HG02623 (cell line): ENCODE measurements at regions not wholly inside any gene's neighbourhood (a gene's known extent, or its start where the extent isn't known, plus 50 kb on each side); places are given as distances from the start of the nearest gene placed in this dataset.

Source experiments
- ATAC-seq: cut with Tn5 transposase; IDR thresholded peaks from one replicate; pipeline ENCODE4 v1.9.1; 2021; ENCODE audit warnings: moderate library complexity; ENCODE audit not compliant: unreplicated experiment

DNA sequence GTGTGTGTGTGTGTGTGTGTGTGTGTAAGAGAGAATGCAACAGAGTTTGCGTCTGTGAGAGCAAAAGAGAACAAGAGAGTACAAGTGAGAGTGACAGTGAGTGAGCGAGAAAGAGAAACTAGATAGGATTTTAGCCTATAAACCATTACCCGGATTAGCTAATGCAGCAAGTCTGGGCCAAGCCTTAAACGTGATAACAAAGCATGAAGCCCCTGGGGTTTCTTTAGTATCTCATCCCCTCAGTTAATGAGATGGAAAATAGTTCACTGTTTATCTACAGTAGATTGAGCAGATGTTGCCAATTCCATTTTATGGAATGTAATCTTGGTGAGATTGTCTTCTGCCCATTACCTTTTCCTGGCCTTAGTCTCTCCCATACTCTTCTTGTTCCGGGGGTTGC lies 114.5 kb downstream of the MAT2B start:
- ATAC-seq = no peak

DNA sequence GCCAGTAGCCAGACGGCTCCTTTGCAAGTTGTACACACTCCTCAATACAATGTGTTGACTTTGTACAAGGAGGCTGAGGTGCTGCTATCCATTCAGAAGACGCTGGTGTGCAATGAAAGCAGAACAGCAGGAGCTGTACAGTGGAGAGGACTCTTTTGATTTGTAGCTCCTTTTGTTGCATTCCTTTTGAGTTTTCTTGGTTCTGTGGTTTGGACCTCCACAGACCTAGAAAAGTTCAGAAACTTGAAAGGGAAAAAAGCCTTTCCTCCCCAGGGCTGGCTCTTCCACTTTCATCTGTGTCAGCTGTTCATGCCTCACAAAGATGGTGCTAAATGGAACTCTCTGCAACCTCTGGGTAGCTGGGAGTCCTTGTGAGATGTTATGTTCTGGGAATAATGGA lies 117.4 kb downstream of the MAT2B start:
- ATAC-seq = no peak

DNA sequence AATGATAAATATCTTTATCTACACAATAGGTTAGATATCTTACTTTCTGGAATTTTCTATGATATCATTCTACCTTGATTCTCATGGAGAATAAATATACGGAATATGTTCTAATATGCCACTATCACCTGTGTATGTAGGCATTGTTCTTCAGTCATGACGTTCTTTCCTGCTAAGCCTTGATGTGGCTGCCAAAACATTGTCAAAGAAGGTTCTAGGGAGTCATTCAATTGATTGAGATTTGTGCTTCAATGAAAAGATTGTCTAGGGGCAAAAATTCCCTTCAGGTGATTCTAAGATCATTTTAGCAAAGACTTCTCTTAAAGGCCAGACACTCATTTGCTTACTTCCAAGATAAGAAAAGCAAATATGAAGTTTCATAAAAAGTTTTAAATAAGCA lies 118.1 kb downstream of the MAT2B start:
- no peak for ATAC-seq

DNA sequence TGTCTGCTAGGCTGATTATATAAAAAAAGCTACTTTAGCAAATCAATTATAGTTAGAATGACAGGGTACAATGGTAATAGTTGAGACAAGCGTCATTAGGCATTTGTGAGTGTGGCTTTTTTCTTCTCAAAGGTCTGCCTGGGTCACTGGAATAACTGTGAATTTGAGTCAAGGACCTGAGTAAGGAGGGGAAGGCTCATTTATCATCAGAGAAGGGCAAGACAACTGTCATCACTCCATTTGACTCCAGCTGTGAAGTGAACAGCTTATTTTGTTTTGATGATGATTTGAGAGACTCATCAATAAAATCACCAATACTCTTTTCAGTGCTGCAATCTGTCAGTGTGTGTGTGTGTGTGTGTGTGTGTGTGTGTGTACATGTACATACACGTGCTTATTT lies 118.6 kb downstream of the MAT2B start:
- no peak for ATAC-seq

DNA sequence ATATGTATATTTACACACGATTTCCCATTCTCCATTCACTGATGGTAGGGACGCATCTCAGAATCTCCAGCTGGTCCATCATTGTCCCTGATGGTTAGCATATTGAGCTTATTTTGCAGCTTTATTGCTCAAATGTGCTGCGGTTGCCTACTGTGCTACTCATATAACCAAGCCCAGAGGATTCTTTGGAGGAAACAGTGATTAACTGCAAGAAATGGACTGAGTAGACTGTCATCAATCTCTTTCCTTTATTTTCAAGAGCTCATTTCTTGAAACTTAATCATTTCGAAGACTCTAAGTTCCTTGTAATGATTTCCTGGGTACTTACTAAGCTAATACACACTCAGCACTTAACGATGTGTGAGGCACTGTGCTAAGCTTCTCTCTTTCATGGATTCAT lies 119.0 kb downstream of the MAT2B start:
- ATAC-seq = no peak

DNA sequence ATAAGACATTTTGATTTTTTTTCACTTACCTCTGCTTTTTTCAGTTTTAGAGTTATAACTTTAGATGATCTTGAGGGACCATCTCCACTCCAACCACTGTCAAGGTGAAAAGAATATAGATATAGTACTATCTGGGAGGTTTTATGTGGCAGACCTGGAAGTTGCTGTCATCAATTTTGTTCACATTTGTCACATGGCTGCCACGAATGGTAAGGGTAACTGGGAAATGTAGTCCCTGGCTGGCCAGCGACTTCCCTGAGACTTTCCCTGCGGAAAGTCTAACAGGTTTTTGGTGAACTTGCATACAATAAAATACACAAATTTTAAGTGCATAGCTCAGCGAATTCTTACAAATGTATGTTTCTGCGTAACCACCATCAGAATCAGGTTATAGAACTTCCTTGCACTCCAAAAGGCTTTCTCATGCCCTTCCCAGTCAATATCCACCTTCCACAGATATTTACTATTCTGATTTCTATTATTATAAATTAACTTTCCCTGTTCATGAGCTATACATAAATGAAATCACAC lies 121.5 kb downstream of the MAT2B start:
- no peak for ATAC-seq

DNA sequence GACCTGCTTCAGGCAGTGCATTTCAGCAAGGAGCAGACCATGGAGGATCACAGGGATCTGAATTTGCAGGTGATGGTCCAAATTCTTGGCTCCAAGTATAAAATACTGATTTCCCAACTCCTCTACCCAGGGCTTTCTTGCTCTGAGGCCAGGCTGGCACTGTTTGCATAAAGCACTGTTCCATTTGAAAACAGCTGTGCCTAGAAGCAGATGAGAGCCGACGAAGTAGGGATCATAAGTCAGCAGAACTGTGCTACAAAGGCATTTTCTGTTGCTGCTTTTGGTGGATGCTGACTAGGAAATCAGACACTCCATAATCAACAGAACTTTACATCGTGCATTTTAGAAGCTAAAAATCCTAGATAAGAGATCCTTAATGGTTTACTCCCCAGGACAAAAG lies 126.4 kb downstream of the MAT2B start:
- ATAC-seq = no peak

DNA sequence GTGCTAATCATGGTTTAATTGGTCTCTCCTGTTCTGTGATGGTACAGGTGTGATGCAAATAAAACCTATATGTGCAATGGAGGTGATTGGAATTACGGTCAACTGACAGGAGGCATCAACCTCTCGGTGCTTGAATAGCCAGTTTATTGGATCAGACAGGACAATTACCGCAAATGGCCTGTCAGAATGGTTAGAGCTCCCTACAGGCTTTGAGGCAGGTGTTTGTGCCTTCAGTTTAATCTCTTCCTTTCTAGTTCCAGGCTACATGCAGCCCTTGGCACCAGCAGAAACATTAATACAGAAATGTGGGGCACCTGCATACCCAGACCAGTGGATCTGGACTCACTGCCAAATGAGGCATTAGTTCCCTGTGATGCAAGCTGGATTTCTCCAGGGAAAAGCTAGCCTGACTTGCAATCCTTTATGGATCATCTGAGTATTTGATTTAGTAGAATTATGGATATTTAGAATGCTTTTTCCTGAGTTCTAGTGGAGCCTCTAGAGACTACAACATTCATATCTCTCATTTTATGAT lies 128.6 kb downstream of the MAT2B start:
- ATAC-seq = no peak

DNA sequence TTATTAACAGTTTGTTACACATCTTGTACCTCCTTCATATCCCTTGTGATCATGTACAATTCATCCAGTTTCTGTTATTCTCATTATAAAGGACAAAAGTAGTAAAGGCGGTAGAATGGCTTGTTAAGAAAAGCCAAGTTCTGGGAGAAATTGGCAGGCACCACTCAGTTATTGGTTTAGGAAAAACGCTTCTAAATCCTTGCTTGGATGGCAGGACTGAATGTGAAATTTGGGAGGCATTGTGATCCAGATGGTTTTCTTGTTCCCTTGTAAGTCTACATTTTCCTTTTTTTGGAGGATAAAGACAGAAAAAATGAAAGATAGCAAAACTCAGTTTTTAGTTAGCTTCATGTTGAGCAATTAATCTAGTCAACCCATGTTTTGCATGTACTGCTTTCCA lies 130.2 kb downstream of the MAT2B start:
- ATAC-seq = no peak

DNA sequence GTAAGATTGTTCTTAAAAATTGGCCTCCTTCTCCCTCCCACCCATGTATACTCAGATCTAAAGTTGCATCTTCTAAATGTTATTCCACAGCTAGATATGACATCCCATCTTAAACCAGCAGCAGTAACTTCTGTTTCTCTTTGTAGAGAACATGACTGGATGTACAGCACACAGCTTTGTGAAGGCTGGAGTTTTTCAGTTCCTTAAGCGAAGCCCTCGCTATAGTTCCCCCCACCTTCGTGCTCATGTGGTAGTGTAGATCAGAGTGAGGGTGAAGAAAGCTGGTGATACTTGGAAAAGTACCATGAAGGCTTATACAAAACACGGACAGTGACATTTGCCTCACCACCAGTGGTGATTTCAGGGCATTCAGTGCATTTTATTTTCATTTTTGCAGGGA lies 137.5 kb downstream of the MAT2B start:
- ATAC-seq = no peak

DNA sequence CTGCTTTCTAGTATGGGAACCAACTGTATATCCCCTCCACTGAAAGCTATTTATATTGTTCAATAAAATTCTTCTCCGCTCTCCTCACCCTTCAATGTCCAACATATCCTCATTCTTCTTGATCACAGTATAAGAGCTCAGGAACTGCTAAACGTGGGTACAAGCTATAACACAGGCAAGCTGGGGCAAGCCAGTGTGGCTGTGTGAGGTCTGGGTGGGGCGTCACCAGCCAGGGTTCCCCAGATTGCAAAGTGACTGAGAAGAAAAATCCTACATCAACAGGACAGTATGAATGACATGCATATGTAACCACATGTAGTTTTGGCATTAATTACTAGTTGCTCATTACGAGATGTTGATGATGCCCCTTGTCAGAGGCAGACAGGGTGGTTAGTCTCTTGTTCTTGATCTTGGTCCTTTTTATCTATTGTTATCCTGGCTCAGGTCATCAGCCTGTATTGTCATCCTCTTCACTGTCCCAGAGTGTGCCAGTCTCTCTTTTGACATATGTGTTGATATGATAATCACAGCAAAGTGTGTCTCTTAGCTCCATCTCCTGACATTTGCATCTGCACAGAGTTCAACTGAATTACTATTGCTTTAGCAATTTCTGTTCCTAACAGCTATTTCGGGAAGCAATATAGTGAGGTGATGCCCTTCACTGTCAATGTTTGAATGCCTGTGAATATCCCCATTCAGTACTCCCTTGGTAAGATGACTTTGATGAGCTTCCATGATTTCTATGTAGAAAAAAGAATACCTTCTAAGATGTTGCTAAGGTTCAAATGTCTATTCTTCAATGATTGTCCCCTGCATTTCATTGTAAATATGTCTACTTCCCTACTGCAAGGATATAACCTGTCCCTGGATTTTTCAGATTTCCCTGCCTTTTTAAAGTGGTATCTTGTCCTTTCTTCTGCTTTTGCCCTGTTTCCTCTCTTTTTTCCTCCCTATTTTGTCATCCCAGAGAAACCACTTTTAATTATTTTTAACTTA lies 140.3 kb downstream of the MAT2B start:
- ATAC-seq = no peak

DNA sequence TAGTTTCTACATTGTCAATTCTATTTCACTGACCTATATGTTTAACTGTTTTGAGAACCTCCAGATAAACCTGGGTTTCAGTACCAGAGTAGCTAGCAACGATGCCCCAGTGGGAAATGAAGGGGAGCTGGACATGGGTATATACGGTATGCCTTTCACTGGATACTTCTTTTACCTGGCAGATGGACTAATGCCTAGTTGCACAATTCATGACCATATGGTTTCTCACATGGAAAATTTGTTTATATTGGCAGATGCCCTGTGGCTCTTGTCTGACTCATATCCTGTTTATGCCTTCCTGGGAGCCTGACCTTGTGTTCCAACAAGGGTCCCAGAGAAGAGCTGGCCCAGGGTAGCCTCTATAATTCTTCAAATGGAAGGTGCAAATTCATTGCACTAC lies 144.1 kb downstream of the MAT2B start:
- no peak for ATAC-seq

DNA sequence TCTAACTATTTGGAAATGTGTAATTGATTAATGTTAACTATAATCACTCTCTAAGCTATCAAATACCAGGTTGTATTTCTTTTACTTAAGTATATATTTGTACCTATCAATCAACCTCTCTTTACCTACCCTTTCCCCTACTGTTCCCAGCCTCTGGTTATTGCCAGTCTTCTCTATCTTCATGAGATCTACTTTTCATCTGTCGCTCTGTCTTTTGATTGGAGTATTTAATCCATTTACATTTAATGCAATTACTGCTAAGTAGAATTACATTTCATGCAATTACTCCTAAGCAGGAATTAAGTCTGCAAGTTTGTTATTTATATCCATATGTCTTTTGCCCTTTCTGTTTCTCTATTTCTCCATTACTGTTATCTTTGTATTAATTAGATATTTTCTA lies 148.1 kb downstream of the MAT2B start:
- no peak for ATAC-seq

DNA sequence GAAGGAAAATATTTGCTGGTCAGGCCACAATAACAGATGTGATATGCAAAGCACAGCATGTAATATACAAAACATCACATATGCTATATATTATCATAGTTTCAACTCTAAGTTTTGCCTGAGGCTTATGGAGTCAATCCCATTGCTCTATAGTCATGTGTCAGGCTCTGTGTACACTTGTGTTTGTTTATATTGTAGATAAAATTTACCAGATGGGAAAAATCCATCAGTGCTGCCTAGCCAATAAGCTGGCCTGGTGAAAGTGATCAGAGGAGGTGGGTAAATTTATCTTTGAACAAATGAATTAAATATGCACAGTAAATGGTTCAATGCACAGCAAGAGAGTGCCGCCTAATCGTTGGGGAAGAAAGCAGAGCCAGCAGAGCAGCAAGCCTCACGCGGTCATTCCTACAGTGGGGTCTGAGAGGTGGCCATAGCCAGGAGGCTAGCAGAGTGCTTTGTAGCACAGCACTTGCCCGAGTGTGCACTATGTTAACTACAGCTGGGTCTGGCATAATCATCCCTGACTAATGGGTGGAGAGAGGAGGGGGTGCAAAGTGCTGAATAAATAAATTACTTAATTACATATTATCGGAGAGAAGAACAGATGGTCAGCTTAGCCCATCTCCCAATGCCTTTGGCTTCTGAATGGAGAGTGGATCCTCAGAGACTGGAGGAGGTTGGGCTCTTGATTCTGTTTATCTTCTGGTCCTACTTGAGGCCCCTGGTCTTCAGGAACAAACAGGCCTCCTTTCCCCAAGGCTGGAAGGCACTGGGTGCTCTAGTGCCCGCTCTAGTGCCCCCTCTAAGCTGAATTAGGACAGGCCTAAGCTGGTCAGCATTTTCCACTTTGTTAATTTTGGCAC lies 153.5 kb downstream of the MAT2B start:
- no peak for ATAC-seq

DNA sequence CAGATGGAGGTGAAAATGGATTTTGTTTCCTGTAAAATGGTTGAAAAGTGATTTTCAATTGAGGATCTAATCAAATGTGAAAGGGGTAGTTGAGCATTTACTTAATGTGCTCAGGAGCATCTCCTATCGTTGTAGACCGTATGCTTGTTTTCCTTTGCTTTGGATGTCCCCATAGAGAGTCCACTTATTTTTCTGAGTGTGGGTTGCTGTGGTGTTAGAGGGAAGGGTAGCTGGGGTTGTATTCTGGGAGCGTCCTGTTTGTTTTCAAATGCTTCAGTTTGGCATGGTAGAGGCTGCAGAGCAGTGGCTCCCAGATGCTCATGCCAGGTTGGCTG lies 154.1 kb downstream of the MAT2B start:
- no peak for ATAC-seq

DNA sequence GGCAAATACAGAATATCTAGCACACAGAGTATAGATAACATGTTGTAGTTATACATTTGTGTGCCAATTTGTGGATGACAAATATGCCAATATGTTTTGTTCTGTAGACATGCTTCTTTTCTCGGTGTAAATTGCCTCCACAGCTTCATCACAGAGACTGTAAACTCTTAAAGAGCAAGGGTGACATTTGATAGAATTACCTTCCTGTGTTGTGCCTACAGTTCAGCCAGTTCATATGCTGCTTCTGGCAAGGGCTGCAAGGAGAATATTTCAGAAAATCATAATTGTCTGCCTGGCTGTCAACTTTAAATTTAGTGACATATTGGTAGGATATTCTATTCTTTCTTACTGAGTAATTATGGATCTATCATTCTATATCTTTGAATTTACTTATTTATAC lies 155.1 kb downstream of the MAT2B start:
- ATAC-seq = no peak

DNA sequence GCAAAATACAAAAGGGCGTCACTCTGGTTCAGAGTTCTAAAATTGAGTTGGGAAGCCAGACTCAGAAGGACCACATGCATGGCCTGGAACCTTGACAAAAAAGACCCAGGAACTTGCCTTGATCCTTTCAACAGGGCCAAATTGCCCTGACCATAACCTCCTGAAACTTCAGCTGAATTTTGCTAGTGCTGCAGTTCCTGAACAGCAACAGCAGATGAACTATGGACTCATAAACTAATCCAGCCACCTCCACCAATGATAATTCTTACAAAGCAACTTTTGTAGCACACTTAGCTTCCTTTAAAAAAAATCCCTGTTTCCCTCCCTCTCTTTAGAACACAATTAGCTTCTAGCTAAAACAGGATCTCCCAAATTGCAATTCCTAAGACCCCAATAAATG lies 155.9 kb downstream of the MAT2B start:
- ATAC-seq = no peak

DNA sequence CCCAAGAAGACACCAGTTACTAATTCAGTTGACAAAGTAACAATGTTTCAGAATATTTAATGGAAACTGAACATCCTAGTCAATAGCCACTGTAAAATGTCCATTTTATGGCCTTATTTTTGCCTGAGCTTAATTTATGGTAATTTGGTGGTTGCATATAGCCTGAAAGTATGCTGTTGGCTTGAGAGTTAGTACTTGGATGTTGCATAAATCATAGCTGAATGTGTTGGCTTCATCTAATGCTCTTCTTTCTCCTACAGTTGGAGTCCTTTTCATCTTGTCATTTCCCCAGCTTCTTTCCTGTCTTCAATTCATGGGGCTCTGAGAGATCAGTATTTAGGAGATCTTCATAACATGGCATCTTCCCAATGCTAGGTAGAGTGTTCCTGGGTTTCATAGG lies 164.6 kb downstream of the MAT2B start:
- no peak for ATAC-seq

DNA sequence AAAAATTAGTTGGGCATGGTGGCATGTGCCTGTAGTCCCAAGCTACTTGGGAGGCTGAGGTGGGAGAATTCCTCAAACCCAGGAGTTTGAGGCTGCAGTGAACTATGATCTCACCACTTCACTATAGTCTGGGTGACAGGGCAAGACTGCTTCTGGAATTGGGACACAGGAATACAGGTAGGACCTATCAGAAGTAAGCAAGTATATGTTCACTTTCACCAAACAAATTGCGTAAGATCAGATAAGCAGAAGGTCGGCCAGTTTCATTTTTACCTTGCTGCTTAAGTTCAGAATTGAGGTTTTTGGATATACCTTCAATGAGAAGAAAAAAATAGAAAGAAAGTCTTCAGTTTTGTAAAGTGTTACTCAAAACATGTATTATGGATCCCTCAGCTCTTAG lies 171.7 kb downstream of the MAT2B start:
- ATAC-seq = no peak

DNA sequence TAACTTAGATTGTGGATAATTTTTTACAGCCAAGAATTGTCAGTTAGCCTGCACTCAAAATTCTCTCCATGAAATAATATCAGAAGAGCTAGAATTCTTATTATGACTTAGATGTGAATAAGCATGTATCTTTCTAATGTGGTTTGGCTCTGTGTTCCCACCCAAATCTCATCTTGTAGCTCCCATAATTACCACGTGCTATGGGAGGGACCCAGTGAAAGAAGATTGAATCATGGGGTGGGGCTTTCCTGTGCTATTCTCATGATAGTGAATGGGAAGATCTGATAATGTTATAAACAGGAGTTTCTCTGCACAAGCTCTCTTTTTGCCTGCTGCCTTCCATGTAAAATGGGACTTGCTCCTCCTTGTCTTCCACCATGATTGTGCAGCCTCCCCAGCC lies 176.8 kb downstream of the MAT2B start:
- no peak for ATAC-seq

DNA sequence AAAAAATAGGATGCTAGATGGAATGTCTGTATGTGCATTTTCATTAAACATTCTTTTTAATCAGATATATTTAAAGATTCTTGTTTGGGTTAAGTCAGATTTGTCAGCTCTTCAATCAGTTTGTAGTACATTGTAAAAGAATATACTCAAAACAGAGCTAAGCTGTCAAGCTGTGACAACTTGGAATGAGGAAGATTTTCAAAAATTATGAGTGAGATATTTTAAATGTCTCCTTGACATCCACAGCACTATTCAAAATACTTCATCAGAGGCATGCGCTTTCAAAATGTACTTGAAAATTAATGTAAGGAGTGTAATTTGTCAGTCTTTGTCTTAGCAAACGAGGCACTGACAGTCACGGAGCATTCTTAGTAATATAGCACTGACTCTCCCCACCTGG lies 182.0 kb downstream of the MAT2B start:
- no peak for ATAC-seq

DNA sequence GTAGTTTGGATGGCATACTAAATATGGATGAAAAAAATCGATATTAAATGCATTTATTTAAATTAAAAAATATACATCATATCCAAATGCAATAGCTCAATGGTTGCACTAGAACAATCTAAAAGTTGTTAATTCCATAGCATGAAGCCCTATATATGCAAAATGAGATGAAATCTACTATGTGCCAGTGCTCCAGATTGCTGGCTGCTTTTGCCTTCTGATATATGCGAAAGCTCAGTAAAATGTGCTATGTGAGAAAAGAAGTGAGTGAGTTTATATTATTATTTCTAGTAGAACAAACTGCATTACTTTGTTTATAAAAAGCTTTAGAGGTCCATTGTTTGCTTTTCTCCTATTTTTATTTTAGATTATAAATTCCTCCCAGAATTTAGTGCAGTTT lies 186.7 kb downstream of the MAT2B start:
- no peak for ATAC-seq
